Stimulated activated CD8-positive, alpha-beta memory T cell treated with anti-CD3 and anti-CD28 coated beads, Interleukin-4, amount 100 ng/mL, for 4 hours (primary cell): ENCODE measurements at regions not wholly inside any gene's neighbourhood (a gene's known extent, or its start where the extent isn't known, plus 50 kb on each side); places are given as distances from the start of the nearest gene placed in this dataset.

Experiments
- DNase-seq, 2 donors: peaks; one replicate each; pipeline ENCODE4 v3.0.0-alpha.2; 2020; ENCODE audit warnings: low read depth in 2 of 2, low spot score in 1 of 2

DNA sequence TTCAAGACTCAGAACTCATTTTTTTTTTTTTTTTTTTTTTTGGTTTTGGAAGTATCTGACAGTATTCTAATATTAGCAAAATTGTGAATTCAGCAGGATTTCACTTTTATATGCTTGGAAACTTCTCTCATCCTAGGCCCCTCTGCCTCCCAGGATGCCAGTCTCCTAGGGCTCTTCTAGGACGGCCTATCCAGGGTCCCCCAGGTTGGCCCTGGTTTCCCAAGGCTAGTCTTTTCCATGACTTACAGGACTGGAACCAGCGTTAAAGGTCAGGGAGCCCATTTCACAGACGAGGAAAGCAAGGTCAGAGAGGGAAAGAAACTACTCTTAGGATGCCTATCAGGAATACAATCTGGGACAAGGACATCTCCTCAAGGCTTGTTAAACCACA lies 412.5 kb downstream of the PTPRU start:
- no peak for DNase-seq

DNA sequence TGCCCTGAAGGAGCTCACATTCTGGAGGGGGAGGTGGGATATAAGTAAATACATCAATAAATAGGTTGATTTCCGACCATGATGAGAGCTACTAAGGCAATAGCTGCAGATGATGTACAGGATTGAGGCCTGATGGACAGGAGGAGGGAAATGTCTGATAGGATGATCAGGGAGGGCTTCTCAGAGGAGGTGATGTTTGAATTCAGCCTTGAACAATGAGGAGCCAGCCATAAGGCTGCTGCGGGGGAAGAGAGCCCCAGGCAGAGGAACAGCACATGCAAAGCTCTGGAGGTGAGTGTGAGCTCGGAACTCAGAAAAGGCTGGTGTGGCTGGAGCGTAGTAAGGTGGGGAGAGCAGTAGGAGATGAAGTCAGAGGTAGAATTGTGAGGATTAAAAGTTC lies 411.7 kb downstream of the PTPRU start:
- DNase-seq = no peak

DNA sequence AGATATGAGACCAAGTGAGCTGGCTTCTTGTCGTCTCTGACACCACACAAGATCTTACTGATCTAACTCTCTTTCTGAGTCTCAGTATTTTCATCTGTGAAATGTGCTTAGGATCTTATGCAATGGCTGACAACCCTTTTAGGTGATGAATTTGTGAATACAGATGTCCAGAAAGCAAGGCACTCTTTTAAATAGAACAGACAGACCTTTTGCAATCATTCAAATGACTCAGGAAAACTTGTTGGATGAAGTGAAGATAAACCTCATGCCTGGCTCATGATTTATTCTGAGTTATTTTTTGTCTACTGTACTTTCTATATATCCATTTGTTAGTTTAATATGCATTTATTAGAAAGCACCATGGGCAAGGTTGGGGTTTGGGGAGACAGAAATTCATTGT lies 411.3 kb downstream of the PTPRU start:
- DNase-seq = no peak

DNA sequence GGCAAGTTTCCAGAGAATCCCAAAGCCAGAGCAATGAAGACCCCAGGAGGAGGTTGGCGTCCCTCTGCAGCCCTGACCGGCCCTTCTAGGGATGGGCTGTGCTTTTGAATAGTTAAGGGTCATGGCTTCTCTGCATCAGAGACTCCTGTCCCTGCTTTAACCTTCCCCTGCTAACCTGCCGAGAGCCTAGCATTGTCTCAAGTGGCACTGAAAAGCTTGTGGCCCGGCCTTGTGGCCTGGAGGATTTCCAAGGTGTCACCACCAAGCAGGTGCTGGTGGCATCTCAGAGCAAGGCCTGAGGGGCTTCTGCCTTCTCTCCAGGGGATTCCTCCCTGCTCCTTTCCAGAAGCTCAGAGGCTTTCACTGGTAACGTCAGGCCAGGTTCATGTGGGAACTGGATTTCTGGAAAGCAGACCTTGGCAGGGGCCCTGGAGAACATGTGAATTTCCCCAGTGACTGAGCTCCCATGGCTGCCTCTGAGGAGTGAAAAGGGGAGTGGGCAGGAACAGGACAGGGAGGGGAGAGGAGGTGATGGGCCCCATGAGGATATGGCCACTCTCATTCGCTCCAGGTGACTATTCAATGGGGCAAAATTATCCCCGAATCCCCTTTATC lies 409.9 kb downstream of the PTPRU start:
- DNase-seq = no peak

DNA sequence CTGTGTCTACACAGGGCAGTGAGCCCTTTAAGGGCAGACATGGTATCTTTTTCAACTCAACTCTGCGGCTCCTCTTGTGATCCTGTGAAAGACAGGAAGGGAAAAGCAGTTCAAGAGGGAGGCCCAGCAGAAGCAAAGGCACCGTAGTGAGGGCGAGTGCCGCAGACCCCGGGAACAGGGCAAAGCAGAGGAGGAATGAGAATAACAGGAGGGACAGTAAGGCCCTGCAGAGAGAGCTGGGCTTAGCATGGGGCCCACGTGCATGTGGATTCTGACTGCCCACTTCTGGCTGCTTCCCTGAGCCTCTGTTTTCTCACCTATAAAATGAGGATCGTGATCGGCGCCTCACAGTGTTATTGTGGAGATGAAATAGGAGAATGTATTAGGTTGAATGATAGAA lies 409.3 kb downstream of the PTPRU start:
- DNase-seq = no peak

DNA sequence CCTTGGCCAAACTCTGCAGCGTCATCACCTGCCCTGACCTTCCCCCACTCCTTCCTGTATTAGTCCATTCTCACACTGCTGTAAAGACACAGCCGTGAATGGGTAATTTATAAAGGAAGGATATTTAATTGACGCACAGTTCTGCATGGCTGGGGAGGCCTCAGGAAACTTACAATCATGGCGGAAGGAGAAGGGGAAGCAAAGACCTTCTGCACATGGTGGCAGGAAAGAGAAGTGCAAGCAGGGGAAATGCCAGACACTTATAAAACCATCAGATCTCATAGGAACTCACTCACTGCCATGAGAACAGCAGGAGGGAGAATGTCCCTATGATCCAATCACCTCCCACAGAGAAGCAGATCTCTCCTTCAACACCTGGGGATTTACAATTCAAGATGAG lies 408.5 kb downstream of the PTPRU start:
- DNase-seq = no peak

DNA sequence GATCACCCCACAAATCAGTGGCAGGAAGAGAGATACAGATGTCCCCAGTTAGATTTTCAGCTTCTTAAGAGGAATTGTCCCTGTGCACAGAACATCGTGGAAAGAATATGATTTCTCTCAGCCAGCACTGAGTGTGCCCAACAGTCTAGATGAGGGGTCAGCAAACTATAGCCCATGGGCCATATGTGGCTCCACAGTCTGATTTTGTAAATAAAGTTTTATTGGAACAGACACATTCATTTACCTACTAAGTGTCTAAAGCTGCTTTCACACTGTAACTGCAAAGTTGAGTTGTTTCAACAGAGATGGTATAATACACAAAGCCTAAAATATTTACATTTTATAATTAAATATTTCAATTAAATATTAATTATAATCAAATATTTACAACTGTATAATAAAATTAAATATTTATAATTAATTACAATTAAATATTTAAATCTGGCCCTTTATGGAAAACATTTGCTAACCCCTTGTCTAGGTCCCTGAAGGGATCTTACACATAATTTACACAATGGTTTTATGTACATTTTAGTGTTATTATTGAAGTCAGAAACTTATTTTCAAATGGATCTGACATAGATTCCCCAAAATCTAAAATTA lies 407.6 kb downstream of the PTPRU start:
- DNase-seq = no peak

DNA sequence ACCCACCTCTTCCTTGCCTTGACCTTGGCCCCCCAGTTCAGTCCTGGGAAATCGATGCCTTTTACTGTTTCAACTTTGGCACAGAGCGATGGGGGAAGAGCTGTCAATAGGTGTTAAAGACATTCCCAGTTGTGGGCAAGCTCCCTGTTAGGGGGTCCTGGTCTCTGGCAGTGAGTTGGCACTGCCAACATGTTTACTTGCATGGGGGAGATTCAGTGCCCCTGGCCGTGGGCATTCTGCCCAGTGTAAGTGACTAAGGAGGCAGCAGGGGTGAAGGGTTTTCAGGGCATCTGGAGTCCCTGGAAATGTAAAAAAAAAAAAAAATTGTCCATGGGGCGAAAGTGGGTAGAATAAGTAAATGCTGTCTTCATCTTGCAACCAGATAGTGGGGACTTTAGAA lies 407.0 kb downstream of the PTPRU start:
- DNase-seq = no peak

DNA sequence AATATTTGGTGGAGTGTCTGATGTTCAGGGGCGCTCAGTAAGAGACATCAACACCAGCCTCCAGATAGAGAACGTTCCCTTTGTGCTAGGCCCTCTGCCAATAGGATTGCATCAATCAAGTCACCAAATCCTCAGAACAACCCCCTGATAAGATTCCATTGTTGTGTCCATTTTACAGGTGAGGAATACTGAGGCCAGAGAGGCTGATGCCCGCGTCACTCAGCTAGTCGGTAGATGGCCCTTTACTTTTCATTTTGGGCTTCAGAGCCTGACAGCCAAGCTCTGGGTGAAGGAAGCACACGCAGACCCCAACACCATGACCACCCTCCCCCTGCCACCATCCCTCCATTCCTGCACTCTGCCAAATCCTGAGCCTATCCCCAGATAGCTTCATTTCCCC lies 406.2 kb downstream of the PTPRU start:
- DNase-seq = no peak

DNA sequence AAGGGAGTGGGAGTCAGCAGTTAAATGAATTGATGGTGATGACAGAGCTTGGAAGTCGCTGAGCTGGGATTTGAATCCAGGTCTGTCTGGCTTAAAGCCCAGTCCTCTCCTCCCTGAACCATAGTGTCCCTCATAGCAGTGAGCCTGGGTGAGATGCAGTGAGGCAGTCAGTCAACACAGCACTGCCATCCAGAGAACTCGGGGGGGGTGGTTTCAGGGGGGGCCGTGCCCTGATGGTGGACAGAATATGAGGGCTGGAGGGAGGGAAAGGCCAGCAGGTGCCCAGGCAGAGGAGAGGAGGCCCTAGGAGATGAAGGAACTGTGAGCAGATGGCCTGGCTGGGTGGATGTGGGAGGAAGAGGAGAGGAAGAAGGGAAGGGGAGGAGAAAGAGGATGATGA lies 405.6 kb downstream of the PTPRU start:
- no peak for DNase-seq

DNA sequence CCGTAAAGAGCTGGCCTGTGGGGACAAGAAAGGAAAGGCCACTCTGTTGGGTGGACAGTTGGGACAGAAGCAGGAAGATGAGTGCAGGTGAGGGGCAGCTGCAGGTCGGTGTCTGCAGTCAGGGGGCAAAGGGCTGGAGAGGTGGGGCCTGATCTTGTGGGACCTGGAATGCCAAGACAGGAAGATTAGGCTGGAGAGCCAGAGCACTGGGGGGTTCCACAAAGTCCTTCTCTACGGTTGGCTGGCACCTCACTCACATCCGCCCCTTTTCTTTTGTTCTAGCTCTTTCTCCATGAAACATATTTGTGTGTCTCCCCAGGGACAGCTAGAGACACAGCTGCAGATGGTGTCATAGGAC lies 404.1 kb downstream of the PTPRU start:
- DNase-seq = no peak

DNA sequence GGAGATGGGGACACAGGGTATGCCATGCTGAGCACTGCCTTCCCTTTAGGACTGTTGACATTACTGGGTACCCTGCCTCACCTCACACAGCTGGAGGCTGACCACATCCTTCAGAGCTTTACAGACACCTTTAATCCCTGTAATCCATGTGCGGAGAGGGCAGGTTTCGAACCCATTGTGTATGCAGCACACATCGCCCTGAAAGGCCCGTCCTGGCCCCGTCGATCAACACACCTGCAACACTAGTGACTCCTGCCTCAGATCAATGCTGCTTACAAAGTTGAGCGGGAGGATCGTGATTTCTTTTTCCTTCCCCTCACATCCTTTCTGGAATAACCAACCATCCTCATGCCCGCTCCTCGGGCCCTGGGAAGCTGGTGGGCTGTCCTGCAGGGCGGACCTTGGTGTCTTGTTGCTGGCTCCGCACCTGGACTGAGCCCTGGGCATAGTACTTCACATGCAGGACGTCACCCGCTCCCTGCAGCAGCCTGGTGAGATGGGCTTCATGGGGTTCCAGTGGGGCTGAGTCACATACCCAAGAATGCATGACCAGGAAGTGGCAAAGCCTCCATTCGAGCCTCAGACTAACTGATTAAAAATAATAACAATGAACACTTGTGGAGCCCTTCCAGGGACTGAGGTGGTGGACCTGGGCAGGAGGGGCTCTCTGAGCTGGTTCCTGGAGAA lies 403.6 kb downstream of the PTPRU start:
- no peak for DNase-seq

DNA sequence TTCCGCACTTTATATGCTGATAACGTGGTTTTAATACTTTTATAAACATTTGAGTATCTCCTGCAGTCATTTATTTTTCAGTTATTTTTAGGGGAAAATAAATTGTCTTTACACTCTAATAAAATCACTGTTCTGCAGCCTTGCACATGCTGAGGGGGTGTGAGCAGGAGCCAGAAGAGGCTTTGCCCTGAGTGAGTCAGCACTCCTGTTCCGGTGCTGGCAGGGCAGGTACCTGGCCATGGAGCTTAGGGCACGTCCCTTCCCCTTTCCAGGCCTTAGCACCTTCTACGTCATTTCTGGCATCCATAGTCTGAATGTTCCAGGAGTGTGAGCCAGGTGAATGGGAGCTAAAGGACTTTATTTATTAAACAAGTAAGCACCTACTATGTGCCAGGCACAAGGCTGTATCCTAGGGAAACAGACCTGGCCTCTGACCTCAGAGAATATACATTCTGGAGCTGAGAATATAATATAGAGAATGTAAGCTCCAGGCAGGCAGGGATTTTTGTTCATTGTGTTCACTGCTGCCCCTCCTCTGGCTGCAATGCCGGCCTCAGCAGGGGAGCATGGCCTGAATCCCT lies 402.9 kb downstream of the PTPRU start:
- DNase-seq = no peak

DNA sequence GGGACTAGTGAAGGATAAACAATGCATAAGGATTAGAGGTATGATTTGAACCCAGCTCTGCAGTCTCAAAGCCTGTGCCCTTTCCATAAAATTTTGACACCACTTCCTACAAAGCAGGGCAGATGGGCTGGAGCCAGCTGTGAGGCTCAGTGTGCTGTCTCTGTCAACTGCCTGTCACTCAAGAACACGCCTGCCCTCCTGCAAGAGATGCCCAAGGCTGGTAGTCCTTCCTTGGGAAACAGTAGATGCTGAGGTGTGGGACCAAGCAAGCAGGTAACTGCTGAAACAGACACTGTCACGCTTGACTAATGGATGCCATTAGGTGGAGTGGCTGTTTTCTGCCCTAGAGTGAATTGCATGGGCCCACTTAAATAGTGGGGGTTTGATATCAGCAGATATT lies 402.0 kb downstream of the PTPRU start:
- no peak for DNase-seq

DNA sequence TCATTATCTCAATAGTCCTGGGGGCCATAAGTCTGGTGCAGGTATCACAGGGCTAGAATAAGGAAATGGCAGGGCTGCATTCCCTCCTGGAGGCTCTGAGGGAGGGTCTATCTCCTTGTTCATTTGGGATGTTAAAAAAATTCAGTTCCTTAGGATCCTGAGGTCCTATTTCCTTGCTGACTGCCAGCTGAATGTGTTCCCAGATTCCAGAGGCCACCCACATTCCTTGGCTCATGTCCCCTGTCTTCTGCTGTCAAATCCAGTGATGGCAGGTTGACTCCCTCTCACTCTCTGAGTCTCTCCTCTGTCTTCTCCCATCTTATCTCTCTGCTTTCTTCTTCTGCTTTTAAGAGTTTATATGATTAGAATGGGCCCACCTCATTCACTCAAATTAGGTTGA lies 400.6 kb downstream of the PTPRU start:
- no peak for DNase-seq

DNA sequence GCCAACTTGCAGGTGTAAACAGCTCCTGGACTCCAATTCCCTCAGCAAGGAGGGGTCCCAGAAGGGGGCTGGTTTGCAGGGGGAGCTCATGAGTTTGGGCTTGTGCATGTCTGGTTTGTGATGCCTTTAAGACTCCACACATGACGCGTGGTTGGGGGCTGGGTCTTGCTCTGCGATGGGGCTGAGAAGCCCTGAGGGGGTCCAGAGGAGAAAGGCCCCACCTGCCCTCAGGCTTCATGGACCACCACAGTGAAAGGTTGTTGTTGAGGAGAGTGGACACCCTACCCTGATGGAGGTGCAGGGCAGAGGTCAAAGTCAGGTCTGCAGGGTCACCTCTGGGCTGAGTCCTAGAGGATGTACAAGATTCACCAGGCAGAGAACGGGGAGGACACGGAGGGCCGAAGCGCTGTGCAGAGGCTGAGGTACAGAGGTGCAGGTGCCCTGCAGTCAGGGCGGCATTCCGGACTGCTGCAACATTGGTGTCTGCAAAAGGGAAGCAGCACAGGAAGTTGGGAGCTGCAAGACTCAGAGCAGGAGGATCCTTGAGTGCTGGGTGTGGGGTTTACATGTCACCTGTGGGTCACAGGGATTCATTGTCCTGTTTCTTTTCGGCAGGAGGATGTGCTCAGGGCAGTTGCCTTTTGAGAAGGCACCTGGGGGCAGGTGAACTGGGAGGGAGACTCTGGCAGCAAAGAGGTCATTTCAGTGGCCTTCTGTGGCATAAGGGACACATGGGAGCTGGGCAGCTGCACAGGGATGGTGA lies 399.4 kb downstream of the PTPRU start:
- DNase-seq = no peak

DNA sequence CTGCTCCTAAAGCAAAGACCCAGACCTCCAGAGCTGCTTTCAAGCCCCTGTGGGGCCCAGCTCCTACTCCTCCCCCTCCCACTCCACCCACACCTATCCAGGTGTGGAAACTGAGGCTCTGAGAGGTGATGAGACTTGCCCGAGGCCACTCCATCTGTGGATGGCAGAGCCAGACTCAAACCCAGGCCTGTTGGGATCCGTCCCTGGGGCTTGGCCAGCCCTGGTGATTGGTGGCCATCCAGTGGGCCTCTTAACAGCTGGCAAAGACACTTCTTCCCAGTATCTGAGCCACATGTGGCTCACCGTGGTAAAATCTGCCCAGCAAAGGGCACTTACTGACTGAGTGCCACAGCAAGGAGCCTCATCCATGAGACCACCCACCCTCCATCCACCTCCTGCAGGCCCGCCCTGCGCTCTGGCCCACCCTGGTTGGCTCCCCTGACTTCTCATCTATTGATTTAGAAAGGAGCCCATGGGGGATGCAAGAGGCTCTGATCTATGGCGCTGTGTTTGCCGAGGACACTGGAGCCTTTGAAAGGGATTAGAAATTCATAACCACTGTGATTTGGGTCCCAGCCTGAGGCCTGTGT lies 398.5 kb downstream of the PTPRU start:
- DNase-seq = no peak

DNA sequence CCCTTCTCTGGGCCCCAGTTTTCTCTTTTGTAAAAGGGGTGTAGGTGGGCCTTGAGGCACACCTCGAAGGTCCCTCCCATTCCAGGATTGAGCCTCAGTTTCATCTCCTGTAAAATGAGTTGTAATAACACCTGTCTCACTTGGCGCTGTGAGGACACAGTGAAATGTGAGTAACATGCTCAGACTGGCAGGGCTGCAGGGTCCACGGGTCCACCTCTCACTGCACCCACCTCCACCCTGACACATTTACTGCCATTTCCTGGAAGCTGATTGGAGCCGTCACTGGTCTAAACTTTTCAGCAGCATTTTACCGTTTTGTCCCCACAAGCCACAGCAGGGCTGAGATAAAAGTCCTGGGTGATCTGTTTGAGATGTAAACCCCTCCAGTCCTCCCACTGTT lies 398.0 kb downstream of the PTPRU start:
- DNase-seq = no peak

DNA sequence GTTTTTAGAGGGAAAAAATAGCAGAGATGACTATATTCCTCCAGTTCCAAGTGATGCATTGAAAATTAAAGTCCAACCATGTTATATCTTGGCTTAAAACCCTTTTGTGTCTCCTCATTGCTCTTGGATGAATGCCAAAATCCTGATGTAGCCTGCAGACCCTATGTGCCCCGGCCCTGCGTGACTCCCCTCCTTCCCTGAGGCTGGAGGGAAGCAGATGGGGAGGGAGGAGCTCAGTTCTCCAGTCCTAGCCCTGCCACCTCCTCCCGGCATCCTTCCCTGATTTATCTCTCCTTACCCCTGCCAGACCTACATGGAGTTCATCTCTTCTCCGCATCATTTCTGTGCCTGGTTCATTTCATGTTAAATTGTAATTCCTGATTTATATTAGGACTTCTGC lies 397.4 kb downstream of the PTPRU start:
- DNase-seq = no peak

DNA sequence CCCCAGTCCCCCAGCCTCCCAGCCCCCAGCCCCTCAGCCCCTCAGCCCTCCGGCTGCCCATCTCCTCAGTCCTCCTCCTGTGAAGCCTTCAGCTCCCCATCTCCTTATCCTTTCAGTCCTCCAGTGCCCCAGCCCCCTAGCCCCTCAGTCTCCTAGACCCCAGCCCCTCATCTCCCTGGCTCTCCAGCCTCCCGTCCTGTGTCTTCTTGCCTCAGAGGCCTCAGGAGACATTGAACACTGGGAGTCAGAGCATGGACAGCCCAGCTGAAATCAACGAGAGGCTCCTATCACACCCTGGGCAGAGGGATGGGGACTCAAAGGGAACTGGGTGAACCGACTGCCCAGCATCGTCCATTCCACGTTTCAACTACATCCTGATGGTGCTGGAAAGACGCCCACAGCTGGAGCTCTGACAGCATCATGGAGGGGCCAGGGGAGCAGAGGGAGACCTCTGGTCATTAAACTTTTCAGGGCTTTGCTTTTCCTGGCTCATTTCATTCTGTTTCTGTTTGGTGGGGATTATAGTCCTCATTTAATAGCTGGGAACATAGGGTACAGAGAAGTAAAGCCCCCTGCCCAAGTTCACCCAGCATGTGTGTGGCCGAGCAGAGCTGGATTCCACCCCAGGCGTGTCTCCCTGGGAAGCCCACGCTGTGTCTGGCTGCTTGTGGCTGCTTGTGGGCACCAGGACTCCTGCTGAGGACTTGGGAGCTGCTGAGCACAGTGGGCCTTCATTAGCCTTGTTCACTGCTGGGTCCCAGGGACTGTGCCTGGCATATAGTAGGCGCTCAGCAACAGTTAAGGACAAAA lies 396.7 kb downstream of the PTPRU start:
- no peak for DNase-seq
